ENCODE measurements at regions not wholly inside any gene's neighbourhood (a gene's known extent, or its start where the extent isn't known, plus 50 kb on each side); places are given as distances from the start of the nearest gene placed in this dataset.

DNA sequence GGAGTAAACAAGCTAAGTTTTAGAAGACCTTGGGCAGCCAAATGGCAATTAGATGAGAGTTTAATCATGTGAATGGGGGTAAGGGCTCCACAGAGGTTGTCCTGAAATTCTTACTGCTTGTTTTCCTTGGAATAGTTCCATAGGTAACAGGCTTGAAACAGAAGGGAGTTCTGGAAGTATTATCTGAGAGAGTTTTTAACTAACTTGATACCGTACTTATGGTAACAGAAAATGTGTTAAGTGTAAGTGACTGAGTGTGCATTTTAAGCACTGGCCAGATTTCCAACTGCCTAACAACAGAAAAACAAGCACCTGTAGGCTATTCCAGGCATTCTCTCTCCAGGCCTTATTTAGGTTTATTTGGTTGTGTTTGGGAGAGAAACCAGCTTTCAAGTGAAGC, 414.6 kb upstream of the PDE3A start:
- DNase-seq (ENCODE audit: low spot score), result no peak

DNA sequence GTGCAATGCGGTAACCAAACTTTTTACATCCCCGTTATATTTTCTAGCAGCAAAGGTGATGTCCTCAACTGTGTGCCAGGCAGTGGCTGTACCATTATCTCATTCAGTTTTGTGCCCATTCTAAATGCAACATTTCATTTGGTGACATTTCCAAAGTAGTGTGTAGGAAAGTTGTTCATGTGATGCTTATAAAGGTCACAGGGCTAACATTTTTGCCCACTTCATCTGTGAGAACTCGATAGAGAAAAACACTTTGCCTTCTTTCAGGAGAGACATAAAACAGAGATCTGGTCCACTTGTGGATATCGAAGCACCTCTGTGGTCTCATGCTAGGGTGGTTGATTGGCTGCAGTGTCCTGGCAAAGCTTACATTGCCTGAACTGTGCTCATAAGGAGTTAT, 414.2 kb upstream of the PDE3A start:
- DNase-seq (ENCODE audit: low spot score), result no peak

DNA sequence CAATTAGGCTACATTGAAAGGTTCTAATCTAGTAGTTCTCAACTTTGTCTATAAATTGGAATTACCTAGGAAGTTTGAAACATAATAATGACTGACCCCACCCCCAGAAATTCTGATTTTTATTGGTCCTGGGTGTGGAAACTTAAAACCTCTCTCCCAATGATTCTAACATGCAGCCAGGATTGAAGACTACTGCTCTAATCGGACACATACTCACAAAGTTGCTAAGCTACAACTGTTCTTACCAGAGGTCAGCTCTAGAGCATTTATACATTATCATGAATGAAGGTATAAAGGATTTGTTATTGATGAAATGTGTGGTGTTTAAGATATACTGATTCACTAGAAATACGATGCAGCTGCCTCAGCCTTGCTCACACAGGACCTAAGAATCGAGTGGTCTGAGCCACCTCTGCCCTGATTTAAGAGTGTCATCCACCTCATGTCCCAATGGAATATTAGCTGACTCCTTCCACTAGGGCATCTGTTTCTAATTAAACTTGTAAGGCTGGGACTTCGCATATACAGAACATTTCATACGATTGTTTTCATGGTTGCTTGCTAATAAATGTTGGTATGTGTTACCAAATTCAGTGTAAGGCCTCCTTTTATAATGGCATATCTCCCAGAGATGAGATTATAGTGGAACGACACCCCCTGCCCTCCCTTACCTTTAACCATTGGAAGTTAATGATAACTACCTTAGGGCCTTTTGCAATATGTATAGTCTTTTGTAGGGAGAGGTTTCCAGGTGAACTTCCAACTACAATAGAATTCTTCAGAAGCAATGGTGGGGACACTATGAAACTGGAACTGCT, 410.8 kb upstream of the PDE3A start:
- no peak for DNase-seq (ENCODE audit: low spot score)

- no peak for DNase-seq (ENCODE audit: low spot score)
Measured at GRCh38 chr12:19958389-19958788, 409.9 kb upstream of the PDE3A start.

- no peak for DNase-seq (ENCODE audit: low spot score)
Measured at GRCh38 chr12:19959353-19959752, 409.0 kb upstream of the PDE3A start.

DNA sequence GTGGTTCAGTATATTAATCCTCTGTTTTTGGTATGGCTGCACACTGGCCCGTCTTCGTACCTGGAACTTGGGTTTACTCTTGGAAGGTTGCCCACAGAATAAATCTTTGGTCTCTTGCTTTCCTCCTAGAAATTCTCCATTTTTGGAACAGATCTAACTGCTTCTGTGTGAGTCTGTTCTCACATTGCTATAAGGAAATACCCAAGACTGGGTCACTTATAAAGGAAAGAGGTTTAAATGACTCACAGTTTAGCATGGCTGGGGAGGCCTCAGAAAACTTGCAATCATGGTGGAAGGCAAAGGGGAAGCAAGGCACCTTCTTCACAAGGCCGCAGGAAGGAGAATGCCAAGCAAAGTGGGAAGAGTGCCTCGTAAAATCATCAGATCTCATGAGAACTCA, 407.8 kb upstream of the PDE3A start:
- no peak for DNase-seq (ENCODE audit: low spot score)

DNA sequence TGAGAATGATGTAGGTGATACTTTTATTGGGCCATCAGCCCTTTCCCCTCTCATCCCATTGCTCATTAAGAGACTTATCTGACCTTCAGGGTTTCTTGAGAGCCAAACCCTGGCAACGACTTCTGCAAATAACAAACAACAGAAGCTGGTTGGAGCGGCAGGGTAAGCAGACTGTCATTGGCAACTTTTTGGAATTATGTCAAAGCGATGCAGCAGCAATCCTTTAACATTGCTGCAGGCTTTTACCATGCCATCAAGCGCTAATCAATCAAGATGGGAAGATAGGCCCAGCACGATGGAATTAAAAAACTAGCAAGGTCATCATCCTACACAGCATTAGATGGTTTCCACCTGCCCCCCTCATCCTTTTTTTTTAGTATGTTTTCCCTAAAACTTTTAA, 406.1 kb upstream of the PDE3A start:
- DNase-seq (ENCODE audit: low spot score), result no peak

GRCh38 chr12:19963972-19964371, 404.4 kb upstream of the PDE3A start:
- DNase-seq (ENCODE audit: low spot score), result no peak

GRCh38 chr12:19964549-19964948, 403.8 kb upstream of the PDE3A start:
- no peak for DNase-seq (ENCODE audit: low spot score)

- no peak for DNase-seq (ENCODE audit: low spot score)
Measured at GRCh38 chr12:19965196-19966038, 402.9 kb upstream of the PDE3A start.

GRCh38 chr12:19967001-19967400, 401.3 kb upstream of the PDE3A start:
- no peak for DNase-seq (ENCODE audit: low spot score)

DNA sequence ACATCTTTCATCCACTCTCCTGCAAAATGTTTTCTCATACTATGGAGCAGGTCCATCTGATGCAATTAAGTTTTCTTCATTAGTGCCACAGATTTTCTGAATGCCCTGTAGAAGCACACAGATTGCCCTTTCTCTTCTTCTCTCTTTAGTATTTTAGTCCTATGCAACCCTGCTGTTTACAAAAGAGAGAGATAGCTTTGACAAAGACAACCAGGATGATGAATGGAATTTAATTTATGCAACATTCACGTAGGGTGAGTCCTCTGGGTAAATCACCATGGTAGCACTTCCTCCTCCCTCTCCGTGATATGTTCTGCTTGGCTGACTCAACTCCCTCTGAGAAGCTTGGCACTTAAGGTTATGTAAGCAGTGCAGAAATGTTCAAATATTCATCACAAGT, 400.9 kb upstream of the PDE3A start:
- peak; percentile 26 for DNase-seq (ENCODE audit: low spot score)

DNA sequence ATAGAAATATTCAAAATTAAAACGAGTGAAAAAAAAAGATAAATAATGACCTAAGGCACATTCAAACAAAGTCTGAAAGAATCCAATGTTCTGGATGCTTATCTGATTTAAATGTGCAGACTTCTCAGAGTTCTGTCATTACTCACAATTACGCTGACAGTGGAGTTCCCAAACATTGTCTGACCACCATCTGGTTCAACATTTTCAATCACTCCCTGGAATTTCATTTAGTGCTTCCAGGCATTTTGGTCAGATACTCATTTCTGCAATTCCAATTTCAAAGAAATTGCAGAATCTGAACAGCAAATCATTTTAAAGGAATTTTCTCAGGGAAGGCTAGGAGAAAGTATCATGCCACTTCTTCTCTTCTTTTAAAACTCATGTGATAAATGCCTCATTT, 398.2 kb upstream of the PDE3A start:
- no peak for DNase-seq (ENCODE audit: low spot score)

DNA sequence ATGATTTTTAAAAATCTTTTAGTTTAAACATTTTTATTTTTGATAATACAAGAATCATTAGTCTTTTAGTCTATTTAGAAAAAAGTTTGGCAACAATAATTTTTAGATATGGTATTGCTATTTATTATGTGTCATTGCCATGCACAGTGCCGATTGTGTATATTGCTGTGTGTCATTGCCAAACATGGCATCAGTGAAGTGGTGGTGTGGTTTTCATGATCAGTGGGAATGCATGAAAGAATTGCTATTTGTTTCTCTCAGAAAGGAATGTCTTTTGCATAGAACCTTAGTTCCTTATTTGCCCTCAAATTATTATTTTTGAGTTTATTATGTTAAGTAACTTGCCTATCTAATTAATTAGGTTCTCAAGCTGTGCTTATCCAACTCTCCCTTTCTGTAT, 397.5 kb upstream of the PDE3A start:
- no peak for DNase-seq (ENCODE audit: low spot score)

- peak; percentile 20 for DNase-seq (ENCODE audit: low spot score)
Measured at GRCh38 chr12:19971361-19972280, 396.7 kb upstream of the PDE3A start.

DNA sequence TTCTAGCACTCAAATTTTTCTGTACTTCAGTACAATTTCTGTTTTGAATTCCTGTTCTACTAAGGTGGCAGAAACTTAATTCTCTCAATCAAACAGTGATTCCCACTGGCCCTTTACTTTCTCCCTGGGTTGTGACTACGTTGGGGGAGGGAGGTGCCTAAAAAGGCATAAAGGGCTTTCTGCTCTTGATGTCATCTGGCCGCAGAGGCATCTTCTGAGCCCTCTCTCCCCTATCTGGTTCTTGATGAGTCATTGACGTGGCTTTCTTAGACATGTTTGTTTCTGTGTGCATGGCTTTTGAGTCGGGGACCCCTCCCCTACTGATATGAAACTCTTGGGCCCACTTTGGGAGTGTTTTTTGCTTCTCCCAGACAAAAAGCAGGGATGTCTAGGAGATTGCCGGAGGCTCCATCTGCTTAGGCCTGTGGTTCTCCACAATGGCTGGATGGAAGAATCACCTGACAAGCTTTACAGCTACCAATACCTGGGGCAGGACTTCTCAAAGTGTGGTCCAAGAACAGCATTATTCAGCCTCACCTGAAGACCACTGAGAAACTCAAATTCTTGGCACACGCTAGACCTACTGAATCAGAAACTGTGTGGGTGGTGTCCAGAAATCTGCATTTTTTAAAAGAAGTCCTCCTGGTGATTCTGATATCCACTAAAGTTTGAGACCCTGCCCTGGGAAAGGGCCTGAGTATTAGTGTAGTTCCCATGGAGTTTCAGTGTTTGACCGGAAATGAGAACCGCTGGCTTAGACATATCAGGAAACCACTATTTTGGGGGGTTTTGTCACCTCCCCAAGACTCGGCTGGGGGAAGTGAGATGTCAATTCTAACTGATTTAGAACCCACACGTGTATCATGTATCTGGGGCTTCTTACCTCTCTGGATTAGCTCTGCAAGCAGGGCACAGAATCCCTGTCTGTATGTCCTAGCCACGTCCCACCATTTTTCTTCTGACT, 395.7 kb upstream of the PDE3A start:
- DNase-seq (ENCODE audit: low spot score), result no peak

GRCh38 chr12:19978193-19978592, 390.1 kb upstream of the PDE3A start:
- no peak for DNase-seq (ENCODE audit: low spot score)

DNA sequence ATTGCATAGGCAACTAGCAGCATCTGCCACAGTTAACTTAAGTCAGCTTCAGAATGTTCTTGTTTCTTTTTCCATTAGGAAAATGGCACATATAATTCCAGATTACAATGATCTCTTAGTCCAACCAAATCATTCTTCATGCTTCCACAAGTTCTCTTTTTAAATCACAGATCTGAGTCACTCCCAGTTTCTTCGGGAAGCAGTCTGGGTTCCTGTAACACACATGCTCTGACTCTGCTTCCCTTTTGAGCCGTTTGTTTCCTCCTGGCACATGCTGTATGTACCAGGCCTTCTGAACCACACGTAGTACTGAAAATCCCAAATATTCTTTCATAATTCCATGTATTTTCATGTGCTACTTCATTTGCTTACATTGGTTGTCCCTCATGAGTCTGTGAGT, 388.8 kb upstream of the PDE3A start:
- DNase-seq (ENCODE audit: low spot score), result no peak

DNA sequence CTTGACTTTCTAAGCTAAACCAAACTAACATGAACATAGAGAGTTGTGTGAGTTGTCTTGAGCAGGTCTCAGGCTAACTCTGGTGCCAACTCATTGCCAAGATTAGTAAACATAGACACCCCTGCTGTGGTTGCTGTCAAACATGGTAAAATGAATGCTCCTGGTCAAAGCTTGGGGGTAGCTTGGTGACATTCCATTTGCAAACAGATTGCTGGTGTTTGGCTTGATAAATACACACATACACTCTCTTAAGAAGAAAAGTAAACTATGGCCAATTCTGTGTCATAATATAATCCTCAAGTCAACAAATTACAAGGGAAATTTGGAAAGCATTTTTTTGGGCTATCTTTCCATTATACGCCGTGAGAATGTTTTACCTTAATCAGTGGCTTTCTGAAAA, 386.4 kb upstream of the PDE3A start:
- no peak for DNase-seq (ENCODE audit: low spot score)

- no peak for DNase-seq (ENCODE audit: low spot score)
Measured at GRCh38 chr12:19988001-19988400, 380.3 kb upstream of the PDE3A start.

DNA sequence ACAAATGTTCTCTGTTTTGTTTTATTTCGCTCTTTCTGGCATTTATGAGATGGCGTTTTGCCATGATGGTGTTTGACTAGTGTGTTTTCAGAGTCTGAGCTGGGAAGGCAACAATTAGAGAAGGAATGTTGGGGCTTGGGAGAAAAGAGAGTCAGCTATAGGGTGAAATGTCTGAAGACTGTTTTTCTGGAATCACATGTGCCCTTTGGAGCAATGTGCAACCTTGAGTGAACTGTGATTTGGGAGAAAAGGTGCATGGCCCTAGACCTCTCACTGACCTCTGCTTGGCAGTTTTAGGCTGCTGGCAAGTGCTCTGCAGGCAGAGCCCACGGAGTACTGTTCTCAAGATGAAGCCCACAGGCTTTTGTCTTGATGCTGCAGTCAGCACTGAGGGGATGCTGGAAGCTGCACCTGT, 379.9 kb upstream of the PDE3A start:
- no peak for DNase-seq (ENCODE audit: low spot score)

Measured in LoVo (cell line).